ENCODE measurements at regions not wholly inside any gene's neighbourhood (a gene's known extent, or its start where the extent isn't known, plus 50 kb on each side); places are given as distances from the start of the nearest gene placed in this dataset.
"Not testable (repeated sequence)": the region's sequence is repeated elsewhere in the genome, so short reads cannot be mapped to it uniquely, and the experiment has no call there.

DNA sequence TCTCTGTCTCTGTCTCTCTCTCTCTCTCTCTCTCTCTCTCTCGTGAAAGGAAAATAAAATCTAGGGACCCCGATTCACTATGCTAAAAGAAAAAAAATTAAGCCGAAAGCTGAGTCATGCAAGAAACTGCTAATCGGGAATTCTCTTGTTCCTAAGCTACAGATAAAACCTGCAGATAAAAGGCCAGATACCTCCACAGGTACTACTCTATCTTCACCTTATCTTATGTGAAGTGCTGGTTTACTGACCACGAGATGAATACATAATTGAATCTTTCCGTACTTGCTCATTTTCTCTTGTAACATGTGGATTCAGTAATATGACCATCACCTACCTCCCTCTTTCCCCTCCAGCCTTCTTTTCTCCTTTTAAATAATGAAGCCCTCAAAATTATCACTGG lies 120.5 kb downstream of the RFX6 start (continued):
- TF ChIP-seq, protein P1, sequence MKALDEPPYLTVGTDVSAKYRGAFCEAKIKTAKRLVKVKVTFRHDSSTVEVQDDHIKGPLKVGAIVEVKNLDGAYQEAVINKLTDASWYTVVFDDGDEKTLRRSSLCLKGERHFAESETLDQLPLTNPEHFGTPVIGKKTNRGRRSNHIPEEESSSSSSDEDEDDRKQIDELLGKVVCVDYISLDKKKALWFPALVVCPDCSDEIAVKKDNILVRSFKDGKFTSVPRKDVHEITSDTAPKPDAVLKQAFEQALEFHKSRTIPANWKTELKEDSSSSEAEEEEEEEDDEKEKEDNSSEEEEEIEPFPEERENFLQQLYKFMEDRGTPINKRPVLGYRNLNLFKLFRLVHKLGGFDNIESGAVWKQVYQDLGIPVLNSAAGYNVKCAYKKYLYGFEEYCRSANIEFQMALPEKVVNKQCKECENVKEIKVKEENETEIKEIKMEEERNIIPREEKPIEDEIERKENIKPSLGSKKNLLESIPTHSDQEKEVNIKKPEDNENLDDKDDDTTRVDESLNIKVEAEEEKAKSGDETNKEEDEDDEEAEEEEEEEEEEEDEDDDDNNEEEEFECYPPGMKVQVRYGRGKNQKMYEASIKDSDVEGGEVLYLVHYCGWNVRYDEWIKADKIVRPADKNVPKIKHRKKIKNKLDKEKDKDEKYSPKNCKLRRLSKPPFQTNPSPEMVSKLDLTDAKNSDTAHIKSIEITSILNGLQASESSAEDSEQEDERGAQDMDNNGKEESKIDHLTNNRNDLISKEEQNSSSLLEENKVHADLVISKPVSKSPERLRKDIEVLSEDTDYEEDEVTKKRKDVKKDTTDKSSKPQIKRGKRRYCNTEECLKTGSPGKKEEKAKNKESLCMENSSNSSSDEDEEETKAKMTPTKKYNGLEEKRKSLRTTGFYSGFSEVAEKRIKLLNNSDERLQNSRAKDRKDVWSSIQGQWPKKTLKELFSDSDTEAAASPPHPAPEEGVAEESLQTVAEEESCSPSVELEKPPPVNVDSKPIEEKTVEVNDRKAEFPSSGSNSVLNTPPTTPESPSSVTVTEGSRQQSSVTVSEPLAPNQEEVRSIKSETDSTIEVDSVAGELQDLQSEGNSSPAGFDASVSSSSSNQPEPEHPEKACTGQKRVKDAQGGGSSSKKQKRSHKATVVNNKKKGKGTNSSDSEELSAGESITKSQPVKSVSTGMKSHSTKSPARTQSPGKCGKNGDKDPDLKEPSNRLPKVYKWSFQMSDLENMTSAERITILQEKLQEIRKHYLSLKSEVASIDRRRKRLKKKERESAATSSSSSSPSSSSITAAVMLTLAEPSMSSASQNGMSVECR (CRISPR knock-in tag; IDR thresholded peaks at IDR 0.05; ENCODE audit: borderline replicate concordance): no peak

DNA sequence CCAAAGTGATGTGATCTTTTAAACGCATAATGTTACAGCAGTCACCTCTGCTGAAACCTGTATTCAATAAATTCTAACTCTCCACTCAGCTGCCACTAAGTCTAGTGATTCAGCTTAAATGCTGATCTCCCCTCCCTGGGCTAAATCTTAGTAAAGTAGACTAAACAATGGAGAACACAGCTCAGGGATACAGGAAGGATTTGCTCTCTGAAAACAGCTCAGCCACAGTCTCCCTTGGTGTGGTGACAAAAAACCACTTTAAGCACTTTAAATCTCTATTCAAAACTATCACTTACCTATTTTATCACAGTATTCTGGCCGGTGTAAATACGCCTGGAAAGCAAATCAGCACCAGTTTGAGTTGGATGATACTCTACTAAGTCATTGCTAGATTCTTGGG lies 130.6 kb downstream of the RFX6 start:
- no peak for DNase-seq (ENCODE audit: low spot score)
- no peaks in the 10 kb centered on the region for H3K36me3 Mint-ChIP-seq
- peak; percentile 57; the same call in 1 of the 2 replicates for ATAC-seq
- no peak for TF ChIP-seq SP1 (CRISPR knock-in tag; conservative IDR thresholded peaks at IDR 0.05)
- TF ChIP-seq, protein P2, sequence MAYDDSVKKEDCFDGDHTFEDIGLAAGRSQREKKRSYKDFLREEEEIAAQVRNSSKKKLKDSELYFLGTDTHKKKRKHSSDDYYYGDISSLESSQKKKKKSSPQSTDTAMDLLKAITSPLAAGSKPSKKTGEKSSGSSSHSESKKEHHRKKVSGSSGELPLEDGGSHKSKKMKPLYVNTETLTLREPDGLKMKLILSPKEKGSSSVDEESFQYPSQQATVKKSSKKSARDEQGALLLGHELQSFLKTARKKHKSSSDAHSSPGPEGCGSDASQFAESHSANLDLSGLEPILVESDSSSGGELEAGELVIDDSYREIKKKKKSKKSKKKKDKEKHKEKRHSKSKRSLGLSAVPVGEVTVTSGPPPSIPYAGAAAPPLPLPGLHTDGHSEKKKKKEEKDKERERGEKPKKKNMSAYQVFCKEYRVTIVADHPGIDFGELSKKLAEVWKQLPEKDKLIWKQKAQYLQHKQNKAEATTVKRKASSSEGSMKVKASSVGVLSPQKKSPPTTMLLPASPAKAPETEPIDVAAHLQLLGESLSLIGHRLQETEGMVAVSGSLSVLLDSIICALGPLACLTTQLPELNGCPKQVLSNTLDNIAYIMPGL (CRISPR knock-in tag; IDR thresholded peaks at IDR 0.05): no peak
- TF ChIP-seq ZNF317 (CRISPR knock-in tag; IDR thresholded peaks at IDR 0.05; ENCODE audit: borderline replicate concordance, low read depth): no peak
- no peak for TF ChIP-seq RORB (CRISPR knock-in tag; IDR thresholded peaks at IDR 0.05)
- no peak for TF ChIP-seq NR1H2 (CRISPR knock-in tag; IDR thresholded peaks at IDR 0.05)
- POLR2A ChIA-PET: no interaction called here
- H3K4me1 Mint-ChIP-seq: peaks cover 25% of the 10 kb centered on the region
- no peak overlapping the region for H3K27ac Mint-ChIP-seq
- H3K9me3 Mint-ChIP-seq: peaks cover under 1% of the 10 kb centered on the region
- CTCF ChIA-PET: interaction anchor here (1.0 to 1.1 kb wide), 2 partner anchors 11 to 260 kb away, joined by 4 read pairs; no protein-coding TSS in a partner anchor
- no peak overlapping the region for H3K4me3 Mint-ChIP-seq
- no peaks in the 10 kb centered on the region for H3K27me3 Mint-ChIP-seq (ENCODE audit: low read depth)

DNA sequence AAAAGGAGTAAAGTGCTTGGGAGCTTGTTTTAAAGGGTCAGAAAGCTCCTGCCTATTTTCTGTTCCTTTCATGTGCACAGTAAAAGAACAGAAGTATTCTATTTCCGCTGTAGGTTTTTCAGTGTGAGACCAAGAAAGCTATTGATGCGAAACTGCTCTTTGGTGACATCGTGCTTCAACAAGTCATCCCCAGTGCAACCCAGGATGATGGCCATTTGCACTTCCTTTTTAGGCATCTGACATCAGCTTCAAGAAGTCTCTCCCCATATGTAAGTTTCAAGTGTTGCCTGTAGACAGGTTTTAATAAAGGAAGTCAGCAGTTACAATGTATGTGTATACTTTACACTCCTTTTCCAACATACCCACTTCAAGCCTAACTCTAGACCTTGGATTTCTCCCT lies 131.6 kb downstream of the RFX6 start:
- peaks cover 25% of the 10 kb centered on the region for H3K4me1 Mint-ChIP-seq
- H3K27ac Mint-ChIP-seq: no peak overlapping the region
- H3K9me3 Mint-ChIP-seq: peaks cover 10% of the 10 kb centered on the region
- ChIA-PET POLR2A (no interaction called here), CTCF (no interaction called here)
- TF ChIP-seq, protein P3, sequence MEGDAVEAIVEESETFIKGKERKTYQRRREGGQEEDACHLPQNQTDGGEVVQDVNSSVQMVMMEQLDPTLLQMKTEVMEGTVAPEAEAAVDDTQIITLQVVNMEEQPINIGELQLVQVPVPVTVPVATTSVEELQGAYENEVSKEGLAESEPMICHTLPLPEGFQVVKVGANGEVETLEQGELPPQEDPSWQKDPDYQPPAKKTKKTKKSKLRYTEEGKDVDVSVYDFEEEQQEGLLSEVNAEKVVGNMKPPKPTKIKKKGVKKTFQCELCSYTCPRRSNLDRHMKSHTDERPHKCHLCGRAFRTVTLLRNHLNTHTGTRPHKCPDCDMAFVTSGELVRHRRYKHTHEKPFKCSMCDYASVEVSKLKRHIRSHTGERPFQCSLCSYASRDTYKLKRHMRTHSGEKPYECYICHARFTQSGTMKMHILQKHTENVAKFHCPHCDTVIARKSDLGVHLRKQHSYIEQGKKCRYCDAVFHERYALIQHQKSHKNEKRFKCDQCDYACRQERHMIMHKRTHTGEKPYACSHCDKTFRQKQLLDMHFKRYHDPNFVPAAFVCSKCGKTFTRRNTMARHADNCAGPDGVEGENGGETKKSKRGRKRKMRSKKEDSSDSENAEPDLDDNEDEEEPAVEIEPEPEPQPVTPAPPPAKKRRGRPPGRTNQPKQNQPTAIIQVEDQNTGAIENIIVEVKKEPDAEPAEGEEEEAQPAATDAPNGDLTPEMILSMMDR (IDR thresholded peaks at IDR 0.05): no peak
- TF ChIP-seq CREB1 (CRISPR knock-in tag; IDR thresholded peaks at IDR 0.05): no peak
- H3K36me3 Mint-ChIP-seq: no peaks in the 10 kb centered on the region
- no peak for ATAC-seq
- H3K4me3 Mint-ChIP-seq: no peak overlapping the region
- H3K27me3 Mint-ChIP-seq (ENCODE audit: low read depth): no peaks in the 10 kb centered on the region
- DNase-seq (ENCODE audit: low spot score): no peak

DNA sequence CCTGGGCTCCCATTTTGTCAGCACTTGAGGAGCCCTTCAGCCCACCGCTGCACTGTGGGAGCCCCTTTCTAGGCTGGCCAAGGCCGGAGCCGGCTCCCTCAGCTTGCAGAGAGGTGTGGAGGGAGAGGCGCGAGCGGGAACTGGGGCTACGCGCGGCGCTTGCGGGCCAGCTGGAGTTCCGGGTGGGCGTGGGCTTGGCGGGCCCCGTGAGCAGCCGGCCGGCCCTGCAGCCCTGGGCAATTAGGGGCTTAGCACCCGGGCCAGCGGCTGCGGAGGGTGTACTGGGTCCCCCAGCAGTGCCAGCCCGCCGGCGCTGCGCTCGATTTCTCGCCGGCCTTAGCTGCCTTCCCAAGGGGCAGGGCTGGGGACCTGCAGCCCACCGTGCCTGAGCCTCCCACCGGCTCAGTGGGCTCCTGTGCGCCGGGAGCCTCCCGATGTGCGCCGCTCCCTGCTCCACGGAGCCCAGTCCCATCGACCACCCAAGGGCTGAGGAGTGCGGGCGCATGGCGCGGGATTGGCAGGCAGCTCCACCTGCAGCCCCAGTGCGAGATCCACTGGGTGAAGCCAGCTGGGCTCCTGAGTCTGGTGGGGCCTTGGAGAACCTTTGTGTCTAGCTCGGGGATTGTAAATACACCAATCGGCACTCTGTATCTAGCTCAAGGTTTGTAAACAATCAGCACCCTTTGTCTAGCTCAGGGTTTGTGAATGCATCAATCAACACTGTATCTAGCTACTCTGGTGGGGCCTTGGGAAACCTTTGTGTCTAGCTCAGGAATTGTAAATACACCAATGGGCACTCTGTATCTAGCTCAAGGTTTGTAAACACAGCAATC lies 137.8 kb downstream of the RFX6 start:
- H3K27me3 Mint-ChIP-seq (ENCODE audit: low read depth); POLR2A ChIA-PET; H3K36me3 Mint-ChIP-seq; H3K4me1 Mint-ChIP-seq; ATAC-seq; DNase-seq (ENCODE audit: low spot score); H3K27ac Mint-ChIP-seq; CTCF ChIA-PET; H3K4me3 Mint-ChIP-seq: not testable (repeated sequence)
- peaks cover 36% of the 10 kb centered on the region for H3K9me3 Mint-ChIP-seq

DNA sequence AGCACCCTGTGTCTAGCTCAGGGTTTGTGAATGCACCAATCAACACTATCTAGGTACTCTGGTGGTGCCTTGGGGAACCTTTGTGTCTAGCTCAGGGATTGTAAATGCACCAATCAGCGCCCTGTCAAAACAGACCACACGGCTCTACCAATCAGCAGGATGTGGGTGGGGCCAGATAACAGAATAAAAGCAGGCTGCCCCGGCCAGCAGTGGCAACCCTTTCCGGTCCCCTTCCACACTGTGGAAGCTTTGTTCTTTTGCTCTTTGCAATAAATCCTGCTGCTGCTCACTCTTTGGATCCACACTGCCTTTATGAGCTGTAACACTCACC lies 138.4 kb downstream of the RFX6 start:
- DNase-seq (ENCODE audit: low spot score); ATAC-seq; H3K36me3 Mint-ChIP-seq; POLR2A ChIA-PET; H3K4me3 Mint-ChIP-seq; CTCF ChIA-PET; H3K4me1 Mint-ChIP-seq; H3K27ac Mint-ChIP-seq; H3K27me3 Mint-ChIP-seq (ENCODE audit: low read depth): not testable (repeated sequence)
- peaks cover 36% of the 10 kb centered on the region for H3K9me3 Mint-ChIP-seq
